ENCODE measurements at regions not wholly inside any gene's neighbourhood (a gene's known extent, or its start where the extent isn't known, plus 50 kb on each side); places are given as distances from the start of the nearest gene placed in this dataset.
"Not testable (repeated sequence)": the region's sequence is repeated elsewhere in the genome, so short reads cannot be mapped to it uniquely, and the experiment has no call there.

DNA sequence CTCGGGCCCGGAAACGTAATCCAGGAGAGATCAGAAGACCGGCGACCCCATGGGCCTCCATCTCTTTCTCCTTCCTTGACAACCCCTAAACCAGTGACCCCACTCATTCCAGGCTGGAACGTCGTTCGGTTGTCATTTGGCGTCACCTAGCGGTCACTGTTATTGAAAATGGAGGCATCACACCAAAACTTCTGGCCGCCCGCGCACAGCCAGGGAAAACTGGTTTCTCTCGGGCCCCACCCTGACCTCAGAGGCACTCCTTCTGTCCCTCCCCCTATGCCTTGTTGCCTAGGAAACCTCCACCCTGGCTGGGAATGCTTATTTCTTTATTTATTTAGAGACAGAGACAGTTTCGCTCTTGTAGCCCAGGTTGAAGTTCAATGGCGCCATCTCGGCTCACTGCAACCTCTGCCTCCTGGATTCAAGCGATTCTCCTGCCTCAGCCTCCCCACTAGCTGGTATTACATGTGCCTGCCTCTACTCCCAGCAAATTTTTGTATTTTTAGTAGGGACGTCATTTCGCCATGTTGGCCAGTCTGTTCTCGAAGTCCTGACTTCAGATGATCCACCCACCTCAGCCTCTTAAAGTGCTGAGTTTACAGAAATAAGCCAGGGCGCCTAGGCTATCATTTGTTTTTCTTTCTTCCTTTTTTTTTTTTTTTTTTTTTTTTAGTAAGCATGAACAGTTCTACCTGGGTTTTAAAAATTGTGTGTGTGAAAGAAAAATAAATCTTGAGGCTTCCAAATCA, 2144.1 kb upstream of the TPTE start:
- not testable (repeated sequence) for TF ChIP-seq ELF1 (CRISPR knock-in tag; IDR thresholded peaks at IDR 0.05); PHF5A (CRISPR knock-in tag; IDR thresholded peaks at IDR 0.05; ENCODE audit: low read depth, unreplicated experiment)
